IPS-15b (cell line): ENCODE measurements at regions not wholly inside any gene's neighbourhood (a gene's known extent, or its start where the extent isn't known, plus 50 kb on each side); places are given as distances from the start of the nearest gene placed in this dataset.

Source experiments
- H3K27me3 ChIP-seq: one replicate; pipeline ENCODE4 v1.6.1; 2013; ENCODE audit warnings: low read length; ENCODE audit not compliant: control insufficient read depth, insufficient read depth
- H3K36me3 ChIP-seq: one replicate; pipeline ENCODE4 v1.6.1; 2013; ENCODE audit warnings: low read length; ENCODE audit not compliant: control insufficient read depth, insufficient read depth
- H3K4me1 ChIP-seq: one replicate; pipeline ENCODE4 v1.6.1; 2013; ENCODE audit warnings: mild to moderate bottlenecking, low read length; ENCODE audit not compliant: control insufficient read depth, insufficient read depth
- H3K4me3 ChIP-seq: one replicate; pipeline ENCODE4 v1.5.1; 2013; ENCODE audit warnings: low read depth, low read length
- H3K9ac ChIP-seq: one replicate; pipeline ENCODE4 v1.6.1; 2013; ENCODE audit warnings: low read depth, mild to moderate bottlenecking, low read length
- H3K9me3 ChIP-seq: one replicate; pipeline ENCODE4 v1.6.1; 2013; ENCODE audit warnings: mild to moderate bottlenecking, low read length; ENCODE audit not compliant: control insufficient read depth, insufficient read depth

- Histone ChIP-seq H3K4me3 (no peak overlapping the region), H3K27me3 (no peaks in the 10 kb centered on the region), H3K4me1 (no peaks in the 10 kb centered on the region), H3K9me3 (no peaks in the 10 kb centered on the region), H3K9ac (no peak overlapping the region), H3K36me3 (no peaks in the 10 kb centered on the region)
Observed at GRCh38 chr21:19874521-19874920, 1123.7 kb upstream of the NCAM2 start.

GRCh38 chr21:19878133-19878532 lies 1120.1 kb upstream of the NCAM2 start:
- no peaks in the 10 kb centered on the region for H3K9me3 ChIP-seq
- H3K27me3 ChIP-seq = no peaks in the 10 kb centered on the region
- no peak overlapping the region for H3K4me3 ChIP-seq
- no peaks in the 10 kb centered on the region for H3K36me3 ChIP-seq
- no peak overlapping the region for H3K9ac ChIP-seq
- no peaks in the 10 kb centered on the region for H3K4me1 ChIP-seq

- no peaks in the 10 kb centered on the region for H3K27me3 ChIP-seq
- no peak overlapping the region for H3K9ac ChIP-seq
Observed at GRCh38 chr21:19899645-19900044, 1098.6 kb upstream of the NCAM2 start.

GRCh38 chr21:19900149-19900548 lies 1098.1 kb upstream of the NCAM2 start:
- H3K27me3 ChIP-seq = no peaks in the 10 kb centered on the region
- no peak overlapping the region for H3K4me3 ChIP-seq
- no peaks in the 10 kb centered on the region for H3K9me3 ChIP-seq
- no peaks in the 10 kb centered on the region for H3K4me1 ChIP-seq
- H3K9ac ChIP-seq = no peak overlapping the region
- no peaks in the 10 kb centered on the region for H3K36me3 ChIP-seq

More at GRCh38 chr21:19899645-19900044, 1098.6 kb upstream of the NCAM2 start:
- Histone ChIP-seq H3K36me3 (no peaks in the 10 kb centered on the region), H3K4me3 (no peak overlapping the region), H3K4me1 (no peaks in the 10 kb centered on the region), H3K9me3 (no peaks in the 10 kb centered on the region)

GRCh38 chr21:19908390-19908789 lies 1089.8 kb upstream of the NCAM2 start:
- Histone ChIP-seq H3K9ac (no peak overlapping the region), H3K36me3 (no peaks in the 10 kb centered on the region), H3K4me1 (no peaks in the 10 kb centered on the region), H3K27me3 (no peaks in the 10 kb centered on the region), H3K4me3 (no peak overlapping the region), H3K9me3 (no peaks in the 10 kb centered on the region)

- no peaks in the 10 kb centered on the region for H3K4me1 ChIP-seq
- no peaks in the 10 kb centered on the region for H3K9me3 ChIP-seq
- no peak overlapping the region for H3K9ac ChIP-seq
- H3K27me3 ChIP-seq = no peaks in the 10 kb centered on the region
- H3K4me3 ChIP-seq = no peak overlapping the region
- H3K36me3 ChIP-seq = no peaks in the 10 kb centered on the region
Observed at GRCh38 chr21:19914028-19914427, 1084.2 kb upstream of the NCAM2 start.

GRCh38 chr21:19921211-19921610 lies 1077.0 kb upstream of the NCAM2 start:
- H3K9me3 ChIP-seq = no peaks in the 10 kb centered on the region
- no peaks in the 10 kb centered on the region for H3K36me3 ChIP-seq
- no peaks in the 10 kb centered on the region for H3K27me3 ChIP-seq
- no peaks in the 10 kb centered on the region for H3K4me1 ChIP-seq
- H3K4me3 ChIP-seq = no peak overlapping the region
- no peak overlapping the region for H3K9ac ChIP-seq

- Histone ChIP-seq H3K4me3 (no peak overlapping the region), H3K9me3 (no peaks in the 10 kb centered on the region), H3K9ac (no peak overlapping the region), H3K36me3 (no peaks in the 10 kb centered on the region), H3K4me1 (no peaks in the 10 kb centered on the region), H3K27me3 (no peaks in the 10 kb centered on the region)
Observed at GRCh38 chr21:19922122-19922521, 1076.1 kb upstream of the NCAM2 start.

GRCh38 chr21:19935467-19935866 lies 1062.7 kb upstream of the NCAM2 start:
- Histone ChIP-seq H3K36me3 (no peaks in the 10 kb centered on the region), H3K9me3 (no peaks in the 10 kb centered on the region), H3K27me3 (no peaks in the 10 kb centered on the region), H3K4me3 (no peak overlapping the region), H3K9ac (no peak overlapping the region), H3K4me1 (no peaks in the 10 kb centered on the region)

- H3K9ac ChIP-seq = no peak overlapping the region
- H3K9me3 ChIP-seq = no peaks in the 10 kb centered on the region
- H3K4me1 ChIP-seq = no peaks in the 10 kb centered on the region
- H3K4me3 ChIP-seq = no peak overlapping the region
- H3K27me3 ChIP-seq = no peaks in the 10 kb centered on the region
- H3K36me3 ChIP-seq = no peaks in the 10 kb centered on the region
Observed at GRCh38 chr21:19937619-19938018, 1060.6 kb upstream of the NCAM2 start.

GRCh38 chr21:19941626-19942025 lies 1056.6 kb upstream of the NCAM2 start:
- Histone ChIP-seq H3K4me3 (no peak overlapping the region), H3K9ac (no peak overlapping the region), H3K36me3 (no peaks in the 10 kb centered on the region), H3K9me3 (no peaks in the 10 kb centered on the region), H3K4me1 (no peaks in the 10 kb centered on the region), H3K27me3 (no peaks in the 10 kb centered on the region)

- H3K27me3 ChIP-seq = no peaks in the 10 kb centered on the region
- no peak overlapping the region for H3K4me3 ChIP-seq
- H3K9ac ChIP-seq = no peak overlapping the region
- no peaks in the 10 kb centered on the region for H3K36me3 ChIP-seq
- H3K4me1 ChIP-seq = no peaks in the 10 kb centered on the region
- H3K9me3 ChIP-seq = no peaks in the 10 kb centered on the region
Observed at GRCh38 chr21:19950347-19950746, 1047.9 kb upstream of the NCAM2 start.

- H3K4me3 ChIP-seq = no peak overlapping the region
- H3K9ac ChIP-seq = no peak overlapping the region
- no peaks in the 10 kb centered on the region for H3K4me1 ChIP-seq
- no peaks in the 10 kb centered on the region for H3K36me3 ChIP-seq
- no peaks in the 10 kb centered on the region for H3K27me3 ChIP-seq
- H3K9me3 ChIP-seq = no peaks in the 10 kb centered on the region
Observed at GRCh38 chr21:19969156-19969555, 1029.1 kb upstream of the NCAM2 start.
